ENCODE measurements at regions not wholly inside any gene's neighbourhood (a gene's known extent, or its start where the extent isn't known, plus 50 kb on each side); places are given as distances from the start of the nearest gene placed in this dataset.
A peak's percentile ranks its signal among the peaks of the same experiment; 100 is the strongest.

- Histone ChIP-seq H3K4me1 (peaks cover 9% of the 10 kb centered on the region), H3K36me3 (replicated peaks) (no peaks in the 10 kb centered on the region), H3K4me3 (no peak overlapping the region), H3K9me3 (no peaks in the 10 kb centered on the region), H3K27me3 (ENCODE audit: low read depth) (0 out of 2 replicates have a peak, but pooled peaks cover 2% of the 10 kb centered on the region)
- no peak for DNase-seq (ENCODE audit: low spot score in 2 of 2)
- in situ Hi-C loops (cut with MboI; ENCODE audit: low sequenced_read_pairs), result no loop called here
Measured at GRCh38 chr1:83790446-83790845, 208.5 kb downstream of the TTLL7 start.

- H3K27me3 ChIP-seq (ENCODE audit: low read depth), result no peaks in the 10 kb centered on the region
- no peaks in the 10 kb centered on the region for H3K9me3 ChIP-seq
- no peak overlapping the region for H3K4me3 ChIP-seq
- peak in 1 of 2 experiments; percentile 45 for DNase-seq (ENCODE audit: low spot score in 2 of 2)
- no peaks in the 10 kb centered on the region for H3K36me3 ChIP-seq (replicated peaks)
- H3K4me1 ChIP-seq, result peaks cover 9% of the 10 kb centered on the region
- in situ Hi-C loops (cut with MboI; ENCODE audit: low sequenced_read_pairs), result no loop called here
Measured at GRCh38 chr1:83787246-83787998, 211.5 kb downstream of the TTLL7 start.

- DNase-seq (ENCODE audit: low spot score in 2 of 2), result no peak
- H3K4me1 ChIP-seq, result peaks cover 19% of the 10 kb centered on the region
- in situ Hi-C loops (cut with MboI; ENCODE audit: low sequenced_read_pairs), result no loop called here
- no peak overlapping the region for H3K4me3 ChIP-seq
- no peaks in the 10 kb centered on the region for H3K9me3 ChIP-seq
- no peaks in the 10 kb centered on the region for H3K27me3 ChIP-seq (ENCODE audit: low read depth)
- no peaks in the 10 kb centered on the region for H3K36me3 ChIP-seq (replicated peaks)
Measured at GRCh38 chr1:83781667-83782066, 217.3 kb downstream of the TTLL7 start.

GRCh38 chr1:83779565-83779964 is 219.4 kb downstream of the TTLL7 start:
- in situ Hi-C loops (cut with MboI; ENCODE audit: low sequenced_read_pairs), result no loop called here
- no peaks in the 10 kb centered on the region for H3K27me3 ChIP-seq (ENCODE audit: low read depth)
- H3K4me3 ChIP-seq, result no peak overlapping the region
- no peaks in the 10 kb centered on the region for H3K36me3 ChIP-seq (replicated peaks)
- no peak for DNase-seq (ENCODE audit: low spot score in 2 of 2)
- no peaks in the 10 kb centered on the region for H3K9me3 ChIP-seq
- peaks cover 21% of the 10 kb centered on the region for H3K4me1 ChIP-seq

- peaks cover 21% of the 10 kb centered on the region for H3K4me1 ChIP-seq
- in situ Hi-C loops (cut with MboI; ENCODE audit: low sequenced_read_pairs), result no loop called here
- DNase-seq (ENCODE audit: low spot score in 2 of 2), result peak in 1 of 2 experiments; percentile 49
- H3K36me3 ChIP-seq (replicated peaks), result no peaks in the 10 kb centered on the region
- H3K27me3 ChIP-seq (ENCODE audit: low read depth), result no peaks in the 10 kb centered on the region
- H3K9me3 ChIP-seq, result no peaks in the 10 kb centered on the region
- H3K4me3 ChIP-seq, result no peak overlapping the region
Measured at GRCh38 chr1:83777758-83778101, 221.2 kb downstream of the TTLL7 start.

GRCh38 chr1:83776913-83777757 is 221.8 kb downstream of the TTLL7 start:
- H3K4me1 ChIP-seq, result peaks cover 21% of the 10 kb centered on the region
- H3K27me3 ChIP-seq (ENCODE audit: low read depth), result no peaks in the 10 kb centered on the region
- no peaks in the 10 kb centered on the region for H3K9me3 ChIP-seq
- in situ Hi-C loops (cut with MboI; ENCODE audit: low sequenced_read_pairs), result no loop called here
- no peak overlapping the region for H3K4me3 ChIP-seq
- peak; percentile 18 to 63 for DNase-seq (ENCODE audit: low spot score in 2 of 2)
- H3K36me3 ChIP-seq (replicated peaks), result no peaks in the 10 kb centered on the region

GRCh38 chr1:83775977-83776603 is 222.8 kb downstream of the TTLL7 start:
- no peak for DNase-seq (ENCODE audit: low spot score in 2 of 2)
- Histone ChIP-seq H3K9me3 (no peaks in the 10 kb centered on the region), H3K4me3 (no peak overlapping the region), H3K36me3 (replicated peaks) (no peaks in the 10 kb centered on the region), H3K4me1 (peaks cover 21% of the 10 kb centered on the region), H3K27me3 (ENCODE audit: low read depth) (no peaks in the 10 kb centered on the region)
- in situ Hi-C loops (cut with MboI; ENCODE audit: low sequenced_read_pairs), result no loop called here

- no peak overlapping the region for H3K4me3 ChIP-seq
- H3K9me3 ChIP-seq, result no peaks in the 10 kb centered on the region
- no peaks in the 10 kb centered on the region for H3K27me3 ChIP-seq (ENCODE audit: low read depth)
- peaks cover 15% of the 10 kb centered on the region for H3K4me1 ChIP-seq
- DNase-seq (ENCODE audit: low spot score in 2 of 2), result no peak
- in situ Hi-C loops (cut with MboI; ENCODE audit: low sequenced_read_pairs), result no loop called here
- H3K36me3 ChIP-seq (replicated peaks), result no peaks in the 10 kb centered on the region
Measured at GRCh38 chr1:83773059-83773458, 225.9 kb downstream of the TTLL7 start.

- DNase-seq (ENCODE audit: low spot score in 2 of 2), result no peak
- Histone ChIP-seq H3K4me1 (no peaks in the 10 kb centered on the region), H3K36me3 (replicated peaks) (no peaks in the 10 kb centered on the region), H3K4me3 (no peak overlapping the region), H3K27me3 (ENCODE audit: low read depth) (no peaks in the 10 kb centered on the region), H3K9me3 (no peaks in the 10 kb centered on the region)
- in situ Hi-C loops (cut with MboI; ENCODE audit: low sequenced_read_pairs), result no loop called here
Measured at GRCh38 chr1:83770319-83770661, 228.6 kb downstream of the TTLL7 start.

GRCh38 chr1:83769594-83770318 is 229.2 kb downstream of the TTLL7 start:
- no peaks in the 10 kb centered on the region for H3K9me3 ChIP-seq
- in situ Hi-C loops (cut with MboI; ENCODE audit: low sequenced_read_pairs), result no loop called here
- H3K4me1 ChIP-seq, result no peaks in the 10 kb centered on the region
- no peak for DNase-seq (ENCODE audit: low spot score in 2 of 2)
- H3K27me3 ChIP-seq (ENCODE audit: low read depth), result no peaks in the 10 kb centered on the region
- H3K36me3 ChIP-seq (replicated peaks), result no peaks in the 10 kb centered on the region
- no peak overlapping the region for H3K4me3 ChIP-seq

- in situ Hi-C loops (cut with MboI; ENCODE audit: low sequenced_read_pairs), result no loop called here
Measured at GRCh38 chr1:83769072-83769471, 229.9 kb downstream of the TTLL7 start.

GRCh38 chr1:83766241-83766691 is 232.7 kb downstream of the TTLL7 start:
- Histone ChIP-seq H3K9me3 (no peaks in the 10 kb centered on the region), H3K27me3 (ENCODE audit: low read depth) (no peaks in the 10 kb centered on the region), H3K4me1 (peaks cover 14% of the 10 kb centered on the region), H3K36me3 (replicated peaks) (no peaks in the 10 kb centered on the region), H3K4me3 (no peak overlapping the region)
- in situ Hi-C loops (cut with MboI; ENCODE audit: low sequenced_read_pairs), result no loop called here
- no peak for DNase-seq (ENCODE audit: low spot score in 2 of 2)

More at GRCh38 chr1:83769072-83769471, 229.9 kb downstream of the TTLL7 start:
- H3K4me1 ChIP-seq, result peaks cover 6% of the 10 kb centered on the region; the same call in 1 of the 2 replicates
- no peak for DNase-seq (ENCODE audit: low spot score in 2 of 2)
- H3K4me3 ChIP-seq, result no peak overlapping the region
- no peaks in the 10 kb centered on the region for H3K36me3 ChIP-seq (replicated peaks)
- no peaks in the 10 kb centered on the region for H3K27me3 ChIP-seq (ENCODE audit: low read depth)
- no peaks in the 10 kb centered on the region for H3K9me3 ChIP-seq

- H3K4me3 ChIP-seq, result no peak overlapping the region
- H3K27me3 ChIP-seq (ENCODE audit: low read depth), result no peaks in the 10 kb centered on the region
- H3K9me3 ChIP-seq, result no peaks in the 10 kb centered on the region
- peaks cover 14% of the 10 kb centered on the region for H3K4me1 ChIP-seq
- no peak for DNase-seq (ENCODE audit: low spot score in 2 of 2)
- H3K36me3 ChIP-seq (replicated peaks), result no peaks in the 10 kb centered on the region
- in situ Hi-C loops (cut with MboI; ENCODE audit: low sequenced_read_pairs), result no loop called here
Measured at GRCh38 chr1:83765125-83765524, 233.8 kb downstream of the TTLL7 start.
